ENCODE measurements at regions not wholly inside any gene's neighbourhood (a gene's known extent, or its start where the extent isn't known, plus 50 kb on each side); places are given as distances from the start of the nearest gene placed in this dataset.
"Not testable (repeated sequence)": the region's sequence is repeated elsewhere in the genome, so short reads cannot be mapped to it uniquely, and the experiment has no call there.

DNA sequence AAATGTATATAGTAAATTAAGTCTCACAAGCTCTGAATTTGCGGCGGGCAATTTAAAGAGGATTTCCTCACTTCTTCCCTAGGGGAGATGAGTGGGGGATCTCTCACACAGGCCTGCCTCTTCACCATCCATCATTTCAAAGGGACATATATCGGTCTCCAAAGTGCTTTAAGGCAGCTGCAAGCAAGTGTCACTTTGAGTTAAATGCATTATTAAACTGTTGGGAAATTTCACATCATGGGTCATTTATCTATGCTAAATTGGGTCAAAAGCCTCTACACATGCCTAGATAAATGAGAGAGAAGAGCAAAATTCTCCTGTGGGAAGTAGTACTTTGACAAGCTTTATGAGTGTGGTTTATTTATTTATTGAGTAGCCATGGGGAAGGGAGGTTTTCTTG lies 1106.1 kb upstream of the GOT2 start:
- Histone ChIP-seq H3K4me3 (ENCODE audit: low read length) (no peak overlapping the region), H3K4me1 (ENCODE audit: control insufficient read depth, low read length) (no peaks in the 10 kb centered on the region), H3K4me2 (ENCODE audit: low read length) (no peak overlapping the region), H3K27ac (ENCODE audit: low read depth, low read length) (no peak overlapping the region), H3K9me2 (replicated peaks; ENCODE audit: control insufficient read depth, low read length) (no peaks in the 10 kb centered on the region), H3K79me2 (ENCODE audit: control insufficient read depth, low read length) (no peaks in the 10 kb centered on the region), H3F3A (ENCODE audit: control insufficient read depth, insufficient read depth) (no peaks in the 10 kb centered on the region), H3K9me3 (ENCODE audit: control insufficient read depth, insufficient read depth, low read length) (peaks cover 3% of the 10 kb centered on the region; the same call in 1 of the 2 replicates), H4K20me1 (ENCODE audit: control insufficient read depth, insufficient read depth, low read depth, low read length) (no peaks in the 10 kb centered on the region), H3K36me3 (ENCODE audit: control insufficient read depth, low read length) (no peaks in the 10 kb centered on the region), H3K27me3 (ENCODE audit: control insufficient read depth, low read length) (no peaks in the 10 kb centered on the region)
- TF ChIP-seq CTCF (IDR thresholded peaks at IDR 0.05; ENCODE audit: low read depth, low read length, poor library complexity, severe bottlenecking) (no peak), EZH2phosphoT487 (IDR thresholded peaks at IDR 0.05; ENCODE audit: borderline replicate concordance, low read length) (no peak)

- no peak overlapping the region for H3K4me3 ChIP-seq (ENCODE audit: low read length)
Measured at GRCh38 chr16:59826767-59827166, 1092.7 kb upstream of the GOT2 start.

GRCh38 chr16:59809488-59809887 lies 1075.4 kb upstream of the GOT2 start:
- not testable (repeated sequence) for H3K4me2 ChIP-seq (ENCODE audit: low read length); H3K27ac ChIP-seq (ENCODE audit: low read depth, low read length); H4K20me1 ChIP-seq (ENCODE audit: control insufficient read depth, insufficient read depth, low read depth, low read length); H3K36me3 ChIP-seq (ENCODE audit: control insufficient read depth, low read length); H3K4me1 ChIP-seq (ENCODE audit: control insufficient read depth, low read length); H3K9me2 ChIP-seq (replicated peaks; ENCODE audit: control insufficient read depth, low read length); H3F3A ChIP-seq (ENCODE audit: control insufficient read depth, insufficient read depth); H3K79me2 ChIP-seq (ENCODE audit: control insufficient read depth, low read length); H3K4me3 ChIP-seq (ENCODE audit: low read length); H3K27me3 ChIP-seq (ENCODE audit: control insufficient read depth, low read length); H3K9me3 ChIP-seq (ENCODE audit: control insufficient read depth, insufficient read depth, low read length)

More at GRCh38 chr16:59826767-59827166, 1092.7 kb upstream of the GOT2 start:
- no peaks in the 10 kb centered on the region for H3K27me3 ChIP-seq (ENCODE audit: control insufficient read depth, low read length)
- no peaks in the 10 kb centered on the region for H3K9me3 ChIP-seq (ENCODE audit: control insufficient read depth, insufficient read depth, low read length)
- H4K20me1 ChIP-seq (ENCODE audit: control insufficient read depth, insufficient read depth, low read depth, low read length) = no peaks in the 10 kb centered on the region
- no peaks in the 10 kb centered on the region for H3K4me1 ChIP-seq (ENCODE audit: control insufficient read depth, low read length)
- H3K36me3 ChIP-seq (ENCODE audit: control insufficient read depth, low read length) = no peaks in the 10 kb centered on the region
- H3K9me2 ChIP-seq (replicated peaks; ENCODE audit: control insufficient read depth, low read length) = no peaks in the 10 kb centered on the region
- H3K79me2 ChIP-seq (ENCODE audit: control insufficient read depth, low read length) = no peaks in the 10 kb centered on the region
- no peak overlapping the region for H3K27ac ChIP-seq (ENCODE audit: low read depth, low read length)
- TF ChIP-seq EZH2phosphoT487 (IDR thresholded peaks at IDR 0.05; ENCODE audit: borderline replicate concordance, low read length) = no peak
- TF ChIP-seq CTCF (IDR thresholded peaks at IDR 0.05; ENCODE audit: low read depth, low read length, poor library complexity, severe bottlenecking) = no peak
- H3K4me2 ChIP-seq (ENCODE audit: low read length) = no peak overlapping the region
- no peaks in the 10 kb centered on the region for H3F3A ChIP-seq (ENCODE audit: control insufficient read depth, insufficient read depth)

- Histone ChIP-seq H3K79me2 (ENCODE audit: control insufficient read depth, low read length) (no peaks in the 10 kb centered on the region), H3K36me3 (ENCODE audit: control insufficient read depth, low read length) (no peaks in the 10 kb centered on the region), H4K20me1 (ENCODE audit: control insufficient read depth, insufficient read depth, low read depth, low read length) (no peaks in the 10 kb centered on the region), H3F3A (ENCODE audit: control insufficient read depth, insufficient read depth) (no peaks in the 10 kb centered on the region), H3K4me2 (ENCODE audit: low read length) (no peak overlapping the region), H3K9me2 (replicated peaks; ENCODE audit: control insufficient read depth, low read length) (no peaks in the 10 kb centered on the region), H3K27ac (ENCODE audit: low read depth, low read length) (no peak overlapping the region), H3K9me3 (ENCODE audit: control insufficient read depth, insufficient read depth, low read length) (no peaks in the 10 kb centered on the region), H3K27me3 (ENCODE audit: control insufficient read depth, low read length) (no peaks in the 10 kb centered on the region), H3K4me1 (ENCODE audit: control insufficient read depth, low read length) (no peaks in the 10 kb centered on the region), H3K4me3 (ENCODE audit: low read length) (no peak overlapping the region)
- no peak for TF ChIP-seq CTCF (IDR thresholded peaks at IDR 0.05; ENCODE audit: low read depth, low read length, poor library complexity, severe bottlenecking)
- TF ChIP-seq EZH2phosphoT487 (IDR thresholded peaks at IDR 0.05; ENCODE audit: borderline replicate concordance, low read length) = no peak
Measured at GRCh38 chr16:59783191-59783590, 1049.1 kb upstream of the GOT2 start.

Measured in DOHH2 (cell line).